Neural progenitor cell (in vitro differentiated cells): ENCODE measurements at regions not wholly inside any gene's neighbourhood (a gene's known extent, or its start where the extent isn't known, plus 50 kb on each side); places are given as distances from the start of the nearest gene placed in this dataset.

Experiments
- DNase-seq: peaks from one replicate; pipeline ENCODE4 v3.0.0-alpha.2; 2016; ENCODE audit warnings: low spot score
- H2AFZ ChIP-seq: fragments of 200-600 bp; sonication (generic); replicated peaks from 2 replicates; pipeline ENCODE4 v1.6.1; 2016; ENCODE audit warnings: antibody characterized with exemption
- H3F3A ChIP-seq: fragments of 200-600 bp; sonication (generic); 2 replicates; pipeline ENCODE4 v1.6.1; 2016; ENCODE audit warnings: antibody characterized with exemption, low read depth
- H3K27ac ChIP-seq: fragments of 200-600 bp; sonication (generic); 2 replicates; pipeline ENCODE4 v1.5.1; 2016; ENCODE audit warnings: mild to moderate bottlenecking
- H3K27me3 ChIP-seq: fragments of 200-600 bp; sonication (generic); 2 replicates; pipeline ENCODE4 v1.6.1; 2016; ENCODE audit warnings: mild to moderate bottlenecking, moderate library complexity
- H3K36me3 ChIP-seq: fragments of 200-600 bp; sonication (generic); 2 replicates; pipeline ENCODE4 v1.5.1; 2016
- H3K4me1 ChIP-seq: fragments of 200-600 bp; sonication (generic); 2 replicates; pipeline ENCODE4 v1.6.1; 2016; ENCODE audit warnings: mixed run types
- H3K4me2 ChIP-seq: fragments of 200-600 bp; sonication (generic); 2 replicates; pipeline ENCODE4 v1.6.1; 2016
- H3K4me3 ChIP-seq: fragments of 200-600 bp; sonication (generic); 2 replicates; pipeline ENCODE4 v1.5.1; 2016
- H3K79me2 ChIP-seq: fragments of 200-600 bp; sonication (generic); 2 replicates; pipeline ENCODE4 v1.6.1; 2016; ENCODE audit warnings: low read depth
- H3K9ac ChIP-seq: fragments of 200-600 bp; sonication (generic); 2 replicates; pipeline ENCODE4 v1.6.1; 2016
- H3K9me3 ChIP-seq: fragments of 200-600 bp; sonication (generic); 2 replicates; pipeline ENCODE4 v1.5.1; 2016; ENCODE audit warnings: low read depth
- H4K20me1 ChIP-seq: fragments of 200-600 bp; sonication (generic); 2 replicates; pipeline ENCODE4 v1.6.1; 2016; ENCODE audit warnings: low read depth
- H3K27ac Mint-ChIP-seq: 3 replicates; pipeline ENCODE4 v1.8.0; 2021; ENCODE audit warnings: mixed read lengths
- H3K27me3 Mint-ChIP-seq: 2 replicates; pipeline ENCODE4 v1.8.0; 2022; ENCODE audit warnings: low read depth, mild to moderate bottlenecking, inconsistent platforms, moderate library complexity, mixed read lengths; ENCODE audit not compliant: insufficient read depth
- H3K36me3 Mint-ChIP-seq: 3 replicates; pipeline ENCODE4 v1.8.0; 2021; ENCODE audit warnings: mixed read lengths
- H3K4me1 Mint-ChIP-seq: 3 replicates; pipeline ENCODE4 v1.8.0; 2021; ENCODE audit warnings: mixed read lengths
- H3K4me3 Mint-ChIP-seq: 3 replicates; pipeline ENCODE4 v1.8.0; 2021; ENCODE audit warnings: mild to moderate bottlenecking, moderate library complexity, mixed read lengths
- H3K9me3 Mint-ChIP-seq: 3 replicates; pipeline ENCODE4 v1.8.0; 2020; ENCODE audit warnings: mixed read lengths
- EZH2 ChIP-seq: fragments of 200-600 bp; sonication (generic); IDR thresholded peaks from 2 replicates; pipeline ENCODE4 v1.6.1; 2017; ENCODE audit warnings: antibody characterized with exemption, mild to moderate bottlenecking, moderate library complexity
- EZH2phosphoT487 ChIP-seq: fragments of 200-600 bp; sonication (generic); IDR thresholded peaks from 2 replicates; pipeline ENCODE4 v1.6.1; 2017; ENCODE audit warnings: antibody characterized with exemption
- TF ChIP-seq, protein P1 (sequence below): fragments of 200-600 bp; sonication (generic); IDR thresholded peaks from 2 replicates; pipeline ENCODE4 v1.5.1; 2017; ENCODE audit warnings: antibody characterized with exemption, mild to moderate bottlenecking

DNA sequence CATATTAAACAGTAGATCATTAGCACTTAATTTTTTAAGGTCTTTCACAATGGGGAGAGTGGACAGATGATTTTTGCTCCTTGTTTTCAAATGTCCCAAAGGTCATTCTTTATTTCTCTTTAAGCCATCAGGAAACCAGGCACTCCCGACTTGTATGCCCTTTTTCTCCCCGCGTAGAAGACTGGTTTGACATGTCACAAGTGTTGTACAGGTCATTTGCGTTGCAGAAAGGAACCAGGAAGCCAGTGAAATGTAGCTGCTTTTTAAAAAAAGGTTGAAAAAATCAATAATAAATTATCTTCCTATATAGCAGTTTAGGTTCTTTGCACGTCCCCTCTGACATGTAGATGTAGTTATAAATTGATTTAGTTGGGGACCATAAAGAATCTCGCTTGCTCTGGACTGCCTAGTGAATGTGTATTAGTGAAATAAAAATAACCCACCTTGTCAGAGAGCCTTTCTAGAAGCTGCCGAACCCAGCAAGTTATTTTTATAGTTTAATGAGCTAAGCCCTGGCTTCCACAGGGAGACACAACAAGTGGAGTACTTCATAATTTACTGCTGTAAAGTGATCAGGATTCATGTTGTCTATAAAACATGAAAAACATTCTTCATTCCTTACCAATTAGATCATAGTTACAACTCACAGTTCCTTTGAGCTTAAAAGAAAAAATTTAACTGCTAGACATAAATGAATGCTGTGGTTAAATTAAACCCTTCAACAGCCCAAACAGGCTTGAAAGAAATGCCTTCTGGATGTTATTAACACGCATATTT is 404.6 kb downstream of the CSNK1G3 start:
- H3F3A ChIP-seq, result no peaks in the 10 kb centered on the region
- no peaks in the 10 kb centered on the region for H3K36me3 ChIP-seq
- TF ChIP-seq EZH2phosphoT487 (no peak), EZH2 (no peak)
- TF ChIP-seq, protein P1, sequence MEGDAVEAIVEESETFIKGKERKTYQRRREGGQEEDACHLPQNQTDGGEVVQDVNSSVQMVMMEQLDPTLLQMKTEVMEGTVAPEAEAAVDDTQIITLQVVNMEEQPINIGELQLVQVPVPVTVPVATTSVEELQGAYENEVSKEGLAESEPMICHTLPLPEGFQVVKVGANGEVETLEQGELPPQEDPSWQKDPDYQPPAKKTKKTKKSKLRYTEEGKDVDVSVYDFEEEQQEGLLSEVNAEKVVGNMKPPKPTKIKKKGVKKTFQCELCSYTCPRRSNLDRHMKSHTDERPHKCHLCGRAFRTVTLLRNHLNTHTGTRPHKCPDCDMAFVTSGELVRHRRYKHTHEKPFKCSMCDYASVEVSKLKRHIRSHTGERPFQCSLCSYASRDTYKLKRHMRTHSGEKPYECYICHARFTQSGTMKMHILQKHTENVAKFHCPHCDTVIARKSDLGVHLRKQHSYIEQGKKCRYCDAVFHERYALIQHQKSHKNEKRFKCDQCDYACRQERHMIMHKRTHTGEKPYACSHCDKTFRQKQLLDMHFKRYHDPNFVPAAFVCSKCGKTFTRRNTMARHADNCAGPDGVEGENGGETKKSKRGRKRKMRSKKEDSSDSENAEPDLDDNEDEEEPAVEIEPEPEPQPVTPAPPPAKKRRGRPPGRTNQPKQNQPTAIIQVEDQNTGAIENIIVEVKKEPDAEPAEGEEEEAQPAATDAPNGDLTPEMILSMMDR, result no peak
- no peaks in the 10 kb centered on the region for H3K79me2 ChIP-seq
- H3K4me1 ChIP-seq, result no peaks in the 10 kb centered on the region
- no peak overlapping the region for H3K4me3 Mint-ChIP-seq
- H3K27ac Mint-ChIP-seq, result no peak overlapping the region
- DNase-seq, result no peak
- H3K27ac ChIP-seq, result no peak overlapping the region
- H3K27me3 ChIP-seq, result no peaks in the 10 kb centered on the region
- no peaks in the 10 kb centered on the region for H3K9me3 ChIP-seq
- H4K20me1 ChIP-seq, result no peaks in the 10 kb centered on the region
- H2AFZ ChIP-seq, result no peak overlapping the region
- peaks cover 2% of the 10 kb centered on the region for H3K36me3 Mint-ChIP-seq
- H3K4me3 ChIP-seq, result no peak overlapping the region
- H3K27me3 Mint-ChIP-seq, result no peaks in the 10 kb centered on the region
- no peak overlapping the region for H3K4me2 ChIP-seq
- H3K9ac ChIP-seq, result no peak overlapping the region
- H3K9me3 Mint-ChIP-seq, result peaks cover 19% of the 10 kb centered on the region
- no peaks in the 10 kb centered on the region for H3K4me1 Mint-ChIP-seq

DNA sequence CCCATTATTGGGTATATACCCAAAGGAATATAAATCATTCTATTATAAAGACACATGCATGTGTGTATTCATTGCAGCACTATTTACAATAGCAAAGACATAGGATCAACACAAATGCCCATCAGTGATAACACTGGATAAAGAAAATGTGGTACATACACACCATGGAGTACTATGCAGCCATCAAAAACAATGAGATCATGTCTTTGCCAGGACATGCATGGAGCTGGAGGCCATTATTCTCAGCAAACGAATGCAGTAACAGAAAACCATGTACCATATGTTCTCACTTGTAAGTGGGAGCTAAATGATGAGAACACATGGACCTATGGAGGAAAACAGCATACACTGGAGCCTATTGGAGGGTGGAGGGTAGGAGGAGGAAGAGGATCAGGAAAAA is 402.4 kb downstream of the CSNK1G3 start:
- H3K4me3 ChIP-seq, result no peak overlapping the region
- H3K27me3 ChIP-seq, result no peaks in the 10 kb centered on the region
- no peak for DNase-seq
- no peak overlapping the region for H3K4me2 ChIP-seq
- TF ChIP-seq, protein P1, result no peak
- TF ChIP-seq EZH2phosphoT487, result no peak
- TF ChIP-seq EZH2, result no peak
- no peaks in the 10 kb centered on the region for H4K20me1 ChIP-seq
- no peaks in the 10 kb centered on the region for H3K27me3 Mint-ChIP-seq
- H3K36me3 ChIP-seq, result no peaks in the 10 kb centered on the region
- H3F3A ChIP-seq, result no peaks in the 10 kb centered on the region
- no peaks in the 10 kb centered on the region for H3K79me2 ChIP-seq
- no peak overlapping the region for H3K4me3 Mint-ChIP-seq
- peaks cover 10% of the 10 kb centered on the region for H3K9me3 Mint-ChIP-seq
- H3K36me3 Mint-ChIP-seq, result peaks cover 2% of the 10 kb centered on the region
- no peaks in the 10 kb centered on the region for H3K4me1 ChIP-seq
- H3K27ac Mint-ChIP-seq, result no peak overlapping the region
- no peak overlapping the region for H3K9ac ChIP-seq
- no peak overlapping the region for H2AFZ ChIP-seq
- no peak overlapping the region for H3K27ac ChIP-seq
- H3K9me3 ChIP-seq, result no peaks in the 10 kb centered on the region
- H3K4me1 Mint-ChIP-seq, result no peaks in the 10 kb centered on the region

DNA sequence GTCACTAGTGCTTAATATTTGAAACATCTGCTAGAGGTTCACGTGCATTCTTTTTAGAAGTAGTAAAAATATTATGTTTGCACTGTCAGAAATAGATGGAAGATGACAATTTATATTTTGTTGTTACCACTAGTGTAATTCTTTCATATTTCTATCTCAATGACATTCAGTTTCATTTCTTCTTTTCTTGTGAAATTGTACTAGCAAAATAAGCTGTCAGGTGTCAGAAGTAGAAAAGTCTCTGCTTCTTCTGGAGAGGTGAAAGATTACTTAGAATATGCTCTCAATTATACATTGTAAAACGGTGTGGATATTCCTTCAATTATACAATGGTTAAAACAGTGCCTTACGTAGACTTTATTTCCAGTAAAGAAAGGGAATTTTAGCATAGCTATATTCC is 395.4 kb downstream of the CSNK1G3 start:
- Histone ChIP-seq H2AFZ (no peak overlapping the region), H3K36me3 (no peaks in the 10 kb centered on the region), H3K4me3 (no peak overlapping the region), H4K20me1 (no peaks in the 10 kb centered on the region), H3K27me3 (no peaks in the 10 kb centered on the region), H3K9me3 (no peaks in the 10 kb centered on the region), H3K4me1 (no peaks in the 10 kb centered on the region), H3K27ac (no peak overlapping the region), H3F3A (no peaks in the 10 kb centered on the region), H3K4me2 (no peak overlapping the region), H3K9ac (no peak overlapping the region), H3K79me2 (no peaks in the 10 kb centered on the region)
- Mint-ChIP-seq H3K27me3 (no peaks in the 10 kb centered on the region), H3K4me3 (no peak overlapping the region), H3K9me3 (no peaks in the 10 kb centered on the region), H3K27ac (no peak overlapping the region), H3K4me1 (no peaks in the 10 kb centered on the region), H3K36me3 (no peaks in the 10 kb centered on the region)
- DNase-seq, result no peak
- TF ChIP-seq EZH2phosphoT487 (no peak), EZH2 (no peak)
- TF ChIP-seq, protein P1, result no peak
